ENCODE measurements at regions not wholly inside any gene's neighbourhood (a gene's known extent, or its start where the extent isn't known, plus 50 kb on each side); places are given as distances from the start of the nearest gene placed in this dataset.

DNA sequence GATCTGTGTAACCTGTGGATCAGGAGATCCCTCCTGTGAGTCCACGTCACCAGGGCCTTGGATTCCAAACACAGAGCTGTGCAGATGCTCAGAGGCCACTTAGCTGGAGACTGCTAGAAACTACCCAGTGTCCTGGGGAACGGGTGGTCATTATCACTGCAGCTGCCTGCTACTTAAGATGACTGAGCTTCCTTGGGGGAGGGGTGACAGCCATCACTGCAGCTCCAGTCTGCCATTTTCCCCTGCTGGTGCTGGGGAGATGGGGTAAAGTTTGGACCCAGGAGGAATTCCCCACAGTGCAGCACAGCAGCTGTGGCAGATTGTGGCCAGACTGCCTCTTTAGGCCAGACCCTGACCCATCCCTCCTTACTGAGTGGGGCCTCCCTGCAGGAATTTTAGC, 78.8 kb upstream of the VOPP1 start:
- H3K4me3 ChIP-seq: no peak overlapping the region
- H3K4me2 ChIP-seq: no peak overlapping the region
- no peaks in the 10 kb centered on the region for H3K36me3 ChIP-seq
- no peak overlapping the region for H3K9ac ChIP-seq
- no peaks in the 10 kb centered on the region for H3K27me3 ChIP-seq
- no peaks in the 10 kb centered on the region for H3K4me1 ChIP-seq
- no peak for TF ChIP-seq Cebpa-rat (IDR thresholded peaks at IDR 0.05)
- no peaks in the 10 kb centered on the region for H4K20me1 ChIP-seq
- H3K27ac ChIP-seq: no peak overlapping the region
- H3K9me3 ChIP-seq: peaks cover 8% of the 10 kb centered on the region; the same call in 1 of the 2 replicates

DNA sequence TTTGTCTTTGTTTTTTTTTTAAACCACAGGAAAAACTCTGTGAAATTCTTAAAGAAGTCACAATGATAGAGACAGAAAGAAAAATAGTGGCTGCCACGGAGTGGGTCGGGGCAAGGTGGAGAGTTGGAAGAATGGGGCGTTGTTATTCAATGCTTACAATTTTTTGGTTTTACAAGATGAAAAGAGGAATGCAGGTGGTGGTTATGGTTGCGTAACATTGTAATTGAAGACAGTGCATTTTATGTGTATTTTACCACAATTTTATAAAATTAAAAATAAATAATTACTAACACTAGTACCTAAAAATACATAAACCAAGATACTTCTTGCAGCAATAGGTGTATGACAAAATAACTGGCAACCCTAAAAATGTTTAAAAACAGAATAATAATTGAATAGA, 76.9 kb upstream of the VOPP1 start:
- TF ChIP-seq Cebpa-rat (IDR thresholded peaks at IDR 0.05): peak; percentile 16; the same call in 1 of the 2 replicates
- H3K4me3 ChIP-seq: no peak overlapping the region
- no peaks in the 10 kb centered on the region for H3K9me3 ChIP-seq
- H3K9ac ChIP-seq: no peak overlapping the region
- H3K4me1 ChIP-seq: no peaks in the 10 kb centered on the region
- H3K4me2 ChIP-seq: no peak overlapping the region
- no peaks in the 10 kb centered on the region for H3K36me3 ChIP-seq
- H3K27me3 ChIP-seq: no peaks in the 10 kb centered on the region
- H3K27ac ChIP-seq: no peak overlapping the region
- no peaks in the 10 kb centered on the region for H4K20me1 ChIP-seq

DNA sequence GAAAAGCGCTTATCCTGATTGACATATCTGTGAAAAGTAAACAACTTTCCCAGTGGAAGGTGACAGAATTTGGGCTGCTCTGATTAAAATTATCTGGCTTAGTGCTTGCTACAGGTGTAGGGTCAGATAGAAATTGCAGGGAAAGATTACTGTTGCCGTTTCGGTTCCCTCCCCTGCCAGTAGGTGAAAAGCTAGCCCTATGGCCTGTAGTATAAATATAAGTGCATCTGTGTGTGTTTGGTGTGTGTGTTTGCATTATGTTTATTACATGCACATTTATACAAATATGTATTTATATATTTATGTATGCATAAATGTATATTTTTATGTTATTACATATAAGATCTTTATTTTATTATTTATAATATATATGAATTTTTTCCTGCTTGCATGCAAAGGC, 72.3 kb upstream of the VOPP1 start:
- H3K4me2 ChIP-seq: no peak overlapping the region
- no peak for TF ChIP-seq Cebpa-rat (IDR thresholded peaks at IDR 0.05)
- no peaks in the 10 kb centered on the region for H3K27me3 ChIP-seq
- no peak overlapping the region for H3K9ac ChIP-seq
- no peaks in the 10 kb centered on the region for H3K36me3 ChIP-seq
- no peaks in the 10 kb centered on the region for H3K9me3 ChIP-seq
- H3K4me3 ChIP-seq: no peak overlapping the region
- H4K20me1 ChIP-seq: no peaks in the 10 kb centered on the region
- no peak overlapping the region for H3K27ac ChIP-seq
- H3K4me1 ChIP-seq: peaks cover 10% of the 10 kb centered on the region

DNA sequence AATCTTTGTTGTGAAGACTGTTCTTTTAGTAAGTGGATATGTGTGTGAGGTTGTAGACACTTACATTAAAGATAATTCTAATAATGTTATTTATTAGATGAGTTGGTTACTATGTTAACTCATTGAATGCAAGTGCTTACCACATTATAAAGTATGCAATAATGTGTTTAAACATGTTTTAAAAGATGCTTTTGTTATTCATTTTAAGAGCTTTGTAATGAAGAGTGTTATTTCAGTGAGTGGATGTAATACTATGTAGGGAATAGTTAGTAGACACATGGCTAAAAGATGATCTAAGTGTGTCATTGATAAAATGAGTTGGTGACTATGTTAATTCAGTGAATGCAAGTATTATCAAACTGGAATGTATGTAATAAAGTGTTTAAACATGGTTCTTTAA, 70.0 kb upstream of the VOPP1 start:
- Histone ChIP-seq H3K9me3 (no peaks in the 10 kb centered on the region), H4K20me1 (no peaks in the 10 kb centered on the region), H3K9ac (no peak overlapping the region), H3K36me3 (no peaks in the 10 kb centered on the region), H3K4me1 (peaks cover 10% of the 10 kb centered on the region), H3K4me3 (no peak overlapping the region), H3K4me2 (no peak overlapping the region), H3K27me3 (no peaks in the 10 kb centered on the region), H3K27ac (no peak overlapping the region)
- no peak for TF ChIP-seq Cebpa-rat (IDR thresholded peaks at IDR 0.05)

DNA sequence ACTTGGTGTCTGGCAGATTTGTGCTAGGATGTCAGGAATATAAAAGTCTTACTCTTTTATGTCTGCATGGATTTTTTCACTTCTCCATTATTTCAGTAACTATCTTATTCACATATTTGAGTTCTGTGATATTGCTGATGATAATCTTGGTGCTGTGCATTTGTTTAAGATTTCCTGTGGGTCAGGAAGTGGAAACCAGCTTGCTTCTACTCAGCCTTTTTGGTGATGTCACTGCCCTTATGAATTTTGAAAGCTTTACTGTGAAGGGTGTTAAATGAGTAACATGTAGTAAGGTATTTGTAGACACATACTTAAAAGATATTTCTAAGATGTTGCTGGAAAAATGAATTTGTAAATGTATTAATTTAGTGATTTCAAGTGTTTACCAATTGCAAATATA, 69.5 kb upstream of the VOPP1 start:
- no peak overlapping the region for H3K27ac ChIP-seq
- TF ChIP-seq Cebpa-rat (IDR thresholded peaks at IDR 0.05): no peak
- H3K4me2 ChIP-seq: peak overlapping the region; percentile 61
- no peaks in the 10 kb centered on the region for H3K27me3 ChIP-seq
- no peaks in the 10 kb centered on the region for H4K20me1 ChIP-seq
- H3K4me1 ChIP-seq: peaks cover 10% of the 10 kb centered on the region
- no peaks in the 10 kb centered on the region for H3K9me3 ChIP-seq
- no peaks in the 10 kb centered on the region for H3K36me3 ChIP-seq
- no peak overlapping the region for H3K4me3 ChIP-seq
- H3K9ac ChIP-seq: no peak overlapping the region

DNA sequence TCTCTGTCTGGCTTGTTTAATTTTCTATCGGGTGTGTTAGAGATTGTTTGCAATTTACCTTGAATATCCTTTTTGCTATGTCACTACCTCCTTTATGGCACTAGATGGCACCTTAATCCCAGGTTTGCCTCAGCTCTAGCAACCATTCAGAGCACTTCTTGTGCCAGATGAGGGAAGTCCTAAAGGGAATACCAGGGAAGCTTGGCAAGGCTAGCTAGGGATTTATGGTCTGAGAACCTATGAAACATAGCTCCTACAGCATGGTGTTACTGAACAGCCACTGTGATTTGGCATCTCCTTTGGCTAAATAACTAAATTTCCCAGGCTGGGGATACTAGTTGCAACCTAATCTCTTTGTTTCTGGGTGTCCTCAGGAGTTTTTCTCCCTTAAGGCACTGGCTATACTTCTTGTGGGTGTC, 69.0 kb upstream of the VOPP1 start:
- Histone ChIP-seq H3K4me3 (no peak overlapping the region), H3K4me2 (peak overlapping the region; percentile 61), H3K27ac (no peak overlapping the region)

DNA sequence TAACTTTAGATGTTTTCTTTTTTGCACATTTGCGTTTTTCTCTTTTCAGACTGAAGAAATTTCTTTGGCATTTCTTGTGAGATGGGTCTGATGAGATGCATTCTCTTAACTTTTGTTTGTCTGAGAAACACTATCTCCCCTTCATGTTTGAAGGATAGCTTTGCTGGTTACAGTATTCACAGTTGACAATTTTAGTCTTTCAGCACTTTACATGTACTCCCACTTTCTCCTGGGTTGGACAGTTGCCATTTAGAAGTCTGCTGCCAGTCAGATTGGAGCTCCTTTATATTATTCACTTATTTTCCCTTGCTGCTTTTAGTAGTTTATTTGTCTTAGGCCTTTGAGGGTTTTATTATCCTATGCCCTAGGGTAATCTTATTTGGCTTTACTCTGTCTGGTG, 67.3 kb upstream of the VOPP1 start:
- no peak overlapping the region for H3K4me3 ChIP-seq
- no peaks in the 10 kb centered on the region for H3K9me3 ChIP-seq
- H3K27me3 ChIP-seq: no peaks in the 10 kb centered on the region
- no peaks in the 10 kb centered on the region for H3K36me3 ChIP-seq
- no peaks in the 10 kb centered on the region for H4K20me1 ChIP-seq
- no peak overlapping the region for H3K9ac ChIP-seq
- no peak overlapping the region for H3K4me2 ChIP-seq
- H3K4me1 ChIP-seq: peaks cover 10% of the 10 kb centered on the region
- H3K27ac ChIP-seq: no peak overlapping the region
- TF ChIP-seq Cebpa-rat (IDR thresholded peaks at IDR 0.05): no peak

More for the DNA sequence above, 69.0 kb upstream of the VOPP1 start:
- Histone ChIP-seq H4K20me1 (no peaks in the 10 kb centered on the region), H3K27me3 (no peaks in the 10 kb centered on the region), H3K36me3 (no peaks in the 10 kb centered on the region), H3K9me3 (no peaks in the 10 kb centered on the region), H3K4me1 (peaks cover 10% of the 10 kb centered on the region), H3K9ac (no peak overlapping the region)
- TF ChIP-seq Cebpa-rat (IDR thresholded peaks at IDR 0.05): no peak

DNA sequence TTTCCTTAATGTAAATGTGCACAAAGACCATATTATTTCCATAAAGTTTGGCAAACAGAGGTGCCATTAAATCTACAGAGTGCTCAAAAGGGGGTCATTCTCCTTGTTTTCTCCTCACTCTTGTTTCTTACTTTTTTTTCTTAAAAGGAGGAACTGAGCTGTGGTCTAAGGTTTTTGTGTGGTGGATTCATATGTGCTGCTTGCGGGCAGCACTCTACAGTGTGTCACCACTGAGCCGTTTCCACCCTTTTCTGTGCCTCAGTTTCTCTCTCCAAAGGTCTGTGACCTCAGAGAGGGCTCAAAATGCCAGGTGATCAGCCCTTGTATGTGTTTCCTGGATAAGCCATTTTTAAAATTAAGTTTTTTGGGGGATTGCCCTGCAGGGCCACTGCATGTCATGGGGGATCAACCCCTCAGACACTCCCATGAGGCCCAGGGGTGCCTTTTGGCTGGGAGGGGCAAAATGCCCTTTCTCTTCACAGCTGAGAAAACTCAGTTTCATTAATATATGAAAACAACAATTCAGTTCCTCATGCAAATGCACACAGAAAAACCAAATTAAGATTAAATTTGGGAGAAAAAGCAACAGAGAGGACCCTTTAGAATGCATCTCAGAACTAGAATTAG, 56.9 kb upstream of the VOPP1 start:
- Histone ChIP-seq H3K27ac (no peak overlapping the region), H3K36me3 (no peaks in the 10 kb centered on the region), H4K20me1 (no peaks in the 10 kb centered on the region), H3K9ac (no peak overlapping the region), H3K9me3 (peaks cover 42% of the 10 kb centered on the region), H3K27me3 (no peaks in the 10 kb centered on the region), H3K4me3 (no peak overlapping the region), H3K4me1 (peaks cover under 1% of the 10 kb centered on the region), H3K4me2 (no peak overlapping the region)
- TF ChIP-seq Cebpa-rat (IDR thresholded peaks at IDR 0.05): no peak

DNA sequence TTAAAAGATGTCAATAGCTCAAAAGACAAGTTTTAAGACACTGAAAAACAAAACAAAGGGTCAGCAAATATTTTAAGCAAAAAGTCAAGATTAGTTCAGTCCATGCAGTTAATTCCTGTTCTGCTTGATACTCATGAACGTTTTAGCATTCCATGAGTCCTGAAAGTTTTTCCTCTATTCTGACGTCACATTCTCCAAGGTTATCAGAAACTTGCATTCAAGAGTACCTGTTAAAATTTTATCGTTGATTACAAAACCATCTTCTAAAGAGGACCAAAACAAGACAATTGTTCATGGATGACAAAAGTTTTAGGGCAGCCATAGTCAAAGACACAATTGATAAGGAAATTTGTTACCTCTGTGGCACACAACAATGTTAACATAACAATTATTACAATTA, 52.5 kb upstream of the VOPP1 start:
- no peak overlapping the region for H3K4me3 ChIP-seq
- no peaks in the 10 kb centered on the region for H4K20me1 ChIP-seq
- peaks cover 62% of the 10 kb centered on the region for H3K9me3 ChIP-seq
- no peaks in the 10 kb centered on the region for H3K27me3 ChIP-seq
- H3K36me3 ChIP-seq: no peaks in the 10 kb centered on the region
- no peak for TF ChIP-seq Cebpa-rat (IDR thresholded peaks at IDR 0.05)
- H3K9ac ChIP-seq: no peak overlapping the region
- H3K4me1 ChIP-seq: peaks cover 29% of the 10 kb centered on the region
- H3K4me2 ChIP-seq: no peak overlapping the region
- no peak overlapping the region for H3K27ac ChIP-seq

DNA sequence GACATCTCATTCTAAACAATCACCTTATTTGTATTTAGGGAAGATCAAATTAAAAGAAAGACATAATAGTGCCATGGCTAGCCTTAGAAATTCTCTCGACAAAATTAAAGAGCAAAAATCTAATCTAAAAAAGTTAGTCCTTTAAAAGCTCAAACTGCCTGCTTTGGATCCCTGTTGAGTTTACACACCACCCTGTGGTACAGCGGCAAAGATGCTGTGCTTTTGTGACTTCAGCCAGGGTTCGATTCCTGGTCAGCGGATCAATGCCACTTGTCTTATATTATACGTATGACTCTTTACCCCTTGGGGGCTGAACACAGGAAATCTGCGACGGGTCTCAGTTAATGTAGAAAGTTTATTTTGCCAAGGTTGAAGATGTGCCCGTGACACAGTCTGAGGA, 51.3 kb upstream of the VOPP1 start:
- peak overlapping the region; percentile 27; the same call in 1 of the 2 replicates for H3K4me2 ChIP-seq
- H4K20me1 ChIP-seq: no peaks in the 10 kb centered on the region
- no peak overlapping the region for H3K27ac ChIP-seq
- no peaks in the 10 kb centered on the region for H3K27me3 ChIP-seq
- TF ChIP-seq Cebpa-rat (IDR thresholded peaks at IDR 0.05): no peak
- peaks cover 29% of the 10 kb centered on the region for H3K4me1 ChIP-seq
- no peaks in the 10 kb centered on the region for H3K36me3 ChIP-seq
- H3K9ac ChIP-seq: no peak overlapping the region
- no peak overlapping the region for H3K4me3 ChIP-seq
- H3K9me3 ChIP-seq: peaks cover 67% of the 10 kb centered on the region

DNA sequence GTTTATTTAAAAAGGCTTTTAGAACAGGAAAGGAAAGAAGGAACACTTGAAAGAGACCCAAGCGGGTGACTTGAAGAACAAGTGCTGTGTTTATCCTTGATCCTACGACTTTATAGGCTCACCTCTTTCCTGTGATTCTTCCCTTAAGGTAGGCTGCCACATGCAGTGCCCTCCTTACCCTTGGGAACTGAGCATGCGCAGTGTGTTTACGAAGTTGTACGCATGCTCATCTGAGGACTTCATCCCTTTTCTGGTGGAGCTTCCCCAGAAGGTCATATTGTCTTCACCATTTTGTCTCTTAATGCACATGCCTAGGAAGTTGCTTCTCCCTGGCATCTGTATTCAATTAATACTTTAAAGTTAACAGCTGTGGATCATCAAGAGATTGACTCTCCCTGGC, 49.9 kb upstream of the VOPP1 start:
- Histone ChIP-seq H3K4me3 (no peak overlapping the region), H3K4me1 (peaks cover 29% of the 10 kb centered on the region), H4K20me1 (no peaks in the 10 kb centered on the region), H3K4me2 (peak overlapping the region; percentile 73), H3K9ac (no peak overlapping the region), H3K27me3 (no peaks in the 10 kb centered on the region), H3K27ac (peak overlapping the region; percentile 46; the same call in 1 of the 2 replicates), H3K9me3 (peaks cover 68% of the 10 kb centered on the region), H3K36me3 (no peaks in the 10 kb centered on the region)
- TF ChIP-seq Cebpa-rat (IDR thresholded peaks at IDR 0.05): no peak

Measured in BLaER1 (cell line).